ENCODE measurements at regions not wholly inside any gene's neighbourhood (a gene's known extent, or its start where the extent isn't known, plus 50 kb on each side); places are given as distances from the start of the nearest gene placed in this dataset.
"Not testable (repeated sequence)": the region's sequence is repeated elsewhere in the genome, so short reads cannot be mapped to it uniquely, and the experiment has no call there.

- no peak for TF ChIP-seq CTCF (IDR thresholded peaks at IDR 0.05)
- Histone ChIP-seq H3K27me3 (no peaks in the 10 kb centered on the region), H3K9me3 (peaks cover 0 to 18% (median 10%) of the 10 kb centered on the region in 11 donors), H3K27ac (no peak overlapping the region), H3K36me3 (no peaks in the 10 kb centered on the region), H3K4me3 (no peak overlapping the region), H3K4me1 (no peaks in the 10 kb centered on the region)
- 60 to 70% methylated on average over 1 of the region's 1 CpG for WGBS, 2 donors
- intact Hi-C loops (cut with DNase I) = no loop called here
- DNase-seq = no peak
- ATAC-seq = no peak
Observed at GRCh38 chr13:91054902-91055301, 292.6 kb upstream of the MIR17HG start.

- Histone ChIP-seq H3K27me3 (no peaks in the 10 kb centered on the region), H3K27ac (no peak overlapping the region), H3K4me1 (no peaks in the 10 kb centered on the region), H3K9me3 (peaks cover 0 to 18% (median 10%) of the 10 kb centered on the region in 11 donors), H3K36me3 (no peaks in the 10 kb centered on the region), H3K4me3 (no peak overlapping the region)
- ATAC-seq (no peak), DNase-seq (no peak)
- no peak for TF ChIP-seq CTCF (IDR thresholded peaks at IDR 0.05)
- intact Hi-C loops (cut with DNase I) = no loop called here
- WGBS, 2 donors = 58 to 61% methylated on average over 2 of the region's 2 CpGs
Observed at GRCh38 chr13:91056746-91057145, 290.7 kb upstream of the MIR17HG start.

GRCh38 chr13:91057507-91057906, 290.0 kb upstream of the MIR17HG start:
- intact Hi-C loops (cut with DNase I); DNase-seq: not testable (repeated sequence)
- 91% methylated on average over 2 of the region's 2 CpGs for WGBS, 2 donors

GRCh38 chr13:91058066-91058465, 289.4 kb upstream of the MIR17HG start:
- no peak for TF ChIP-seq CTCF (IDR thresholded peaks at IDR 0.05)
- 78 to 84% methylated on average over 2 of the region's 2 CpGs for WGBS, 2 donors
- Histone ChIP-seq H3K9me3 (peaks cover 0 to 18% (median 10%) of the 10 kb centered on the region in 11 donors), H3K36me3 (no peaks in the 10 kb centered on the region), H3K27me3 (no peaks in the 10 kb centered on the region), H3K4me1 (no peaks in the 10 kb centered on the region), H3K4me3 (no peak overlapping the region), H3K27ac (no peak overlapping the region)
- intact Hi-C loops (cut with DNase I) = no loop called here
- DNase-seq (no peak), ATAC-seq (no peak)

More at GRCh38 chr13:91057507-91057906, 290.0 kb upstream of the MIR17HG start:
- not testable (repeated sequence) for H3K4me3 ChIP-seq, H3K36me3 ChIP-seq, ATAC-seq, H3K27me3 ChIP-seq, H3K27ac ChIP-seq, H3K4me1 ChIP-seq
- H3K9me3 ChIP-seq = peaks cover 0 to 18% (median 10%) of the 10 kb centered on the region in 11 donors

GRCh38 chr13:91058919-91059318, 288.6 kb upstream of the MIR17HG start:
- no peak overlapping the region for H3K27ac ChIP-seq
- no peaks in the 10 kb centered on the region for H3K27me3 ChIP-seq
- no peaks in the 10 kb centered on the region for H3K4me1 ChIP-seq
- DNase-seq (no peak), ATAC-seq (no peak)
- H3K9me3 ChIP-seq = peaks cover 0 to 18% (median 10%) of the 10 kb centered on the region in 11 donors
- no peaks in the 10 kb centered on the region for H3K36me3 ChIP-seq
- no peak for TF ChIP-seq CTCF (IDR thresholded peaks at IDR 0.05)
- no peak overlapping the region for H3K4me3 ChIP-seq
- intact Hi-C loops (cut with DNase I) = no loop called here

All from heart right ventricle (tissue), 16 donors.